B cell (primary cell): ENCODE measurements at regions not wholly inside any gene's neighbourhood (a gene's known extent, or its start where the extent isn't known, plus 50 kb on each side); places are given as distances from the start of the nearest gene placed in this dataset.

Experiments used
- CTCF ChIP-seq: fragments of 200-600 bp; IDR thresholded peaks from one replicate; pipeline ENCODE4 v1.8.0; 2022; ENCODE audit warnings: antibody characterized with exemption, mild to moderate bottlenecking
- EZH2 ChIP-seq: IDR thresholded peaks from 2 replicates; pipeline ENCODE4 v1.6.1; 2012; ENCODE audit warnings: borderline replicate concordance, low read depth, mild to moderate bottlenecking, moderate library complexity, low read length; ENCODE audit not compliant: insufficient read depth, poor library complexity, severe bottlenecking

GRCh38 chr2:21484643-21485042, 360.9 kb downstream of the TDRD15 start:
- TF ChIP-seq CTCF (no peak), EZH2 (no peak)
